Endothelial cell of umbilical vein (primary cell): ENCODE measurements at regions not wholly inside any gene's neighbourhood (a gene's known extent, or its start where the extent isn't known, plus 50 kb on each side); places are given as distances from the start of the nearest gene placed in this dataset.

ENCODE experiments used
- BruUV-seq: library from RNA; stranded (reverse); fragments of 400-500 nt; replicated peaks from 2 replicates; lab custom pipeline; 2021; lab: Mats Ljungman, UMichigan
- CTCF ChIA-PET: fragments of 300-600, 350-600 bp; sonication (Branson Sonifier 250); formaldehyde crosslinking; loops from one replicate; lab custom pipeline; 2021; ENCODE audit warnings: antibody characterized with exemption, inconsistent platforms; lab: Charles Lee
- POLR2A ChIA-PET: fragments of 300-600, 350-600 bp; sonication (Branson Sonifier 250); formaldehyde crosslinking; loops from one replicate; lab custom pipeline; 2021; ENCODE audit warnings: antibody characterized with exemption, inconsistent platforms; lab: Charles Lee
- DNase-seq: peaks from one replicate; pipeline ENCODE4 v3.0.0-alpha.2; 2011; ENCODE audit warnings: low read depth, low spot score
- FAIRE-seq: peaks from 2 replicates; lab custom pipeline; 2011; peaks lifted over from hg19 to GRCh38; lab: Jason Lieb, UNC
- H2AFZ ChIP-seq: 2 replicates; pipeline ENCODE4 v1.6.0; 2012; ENCODE audit warnings: low read depth, low read length, control low read depth, inconsistent platforms
- H3K27ac ChIP-seq: 2 replicates; pipeline ENCODE4 v1.5.1; 2011; ENCODE audit warnings: low read depth, mild to moderate bottlenecking, control low read depth, low read length, moderate library complexity; ENCODE audit not compliant: insufficient read depth
- H3K27me3 ChIP-seq, 2 experiments: 2 replicates each; pipeline versions ENCODE4 v1.6.0 to v1.6.1; 2011; ENCODE audit warnings: low read length in 2 of 2, mixed read lengths in 1 of 2; ENCODE audit not compliant: control insufficient read depth in 2 of 2, insufficient read depth in 2 of 2
- H3K36me3 ChIP-seq, 2 experiments: 2 replicates in 1 of 2; 3 replicates in 1 of 2; pipeline ENCODE4 v1.5.1; 2011; ENCODE audit warnings: low read length in 2 of 2, mild to moderate bottlenecking in 1 of 2, moderate library complexity in 1 of 2; ENCODE audit not compliant: control insufficient read depth in 2 of 2, insufficient read depth in 2 of 2; ENCODE audit errors: extremely low read depth in 1 of 2
- H3K4me1 ChIP-seq: 3 replicates; pipeline ENCODE4 v1.5.1; 2011; ENCODE audit warnings: mild to moderate bottlenecking, low read length; ENCODE audit not compliant: control insufficient read depth, insufficient read depth; ENCODE audit errors: extremely low read depth
- H3K4me2 ChIP-seq: 2 replicates; pipeline ENCODE4 v1.6.1; 2011; ENCODE audit warnings: low read length, control low read depth, mixed read lengths; ENCODE audit not compliant: insufficient read depth
- H3K4me3 ChIP-seq, 3 experiments: fragments of 200-600 bp in 1 of 3; sonication (generic), shearing (Covaris generic) in 1 of 3; replicated peaks in 1 of 3; 2 replicates each; pipeline ENCODE4 v1.5.1; 2011 to 2016; ENCODE audit warnings: control low read depth in 3 of 3, low read length in 3 of 3, mild to moderate bottlenecking in 2 of 3, inconsistent platforms in 1 of 3, low read depth in 1 of 3, moderate library complexity in 1 of 3; ENCODE audit not compliant: insufficient read depth in 1 of 3
- H3K79me2 ChIP-seq: 2 replicates; pipeline ENCODE4 v1.6.0; 2012; ENCODE audit warnings: low read length, inconsistent platforms; ENCODE audit not compliant: control insufficient read depth, insufficient read depth
- H3K9ac ChIP-seq: replicated peaks from 2 replicates; pipeline ENCODE3; 2011; ENCODE audit warnings: low read length, control low read depth; ENCODE audit not compliant: insufficient read depth; ENCODE audit errors: extremely low read depth
- H3K9me1 ChIP-seq: replicated peaks from 3 replicates; pipeline ENCODE4 v1.6.0; 2011; ENCODE audit warnings: mild to moderate bottlenecking, low read length; ENCODE audit not compliant: control insufficient read depth, insufficient read depth; ENCODE audit errors: extremely low read depth
- H3K9me3 ChIP-seq: replicated peaks from 2 replicates; pipeline ENCODE4 v1.5.1; 2012; ENCODE audit warnings: low read length, inconsistent platforms; ENCODE audit not compliant: control insufficient read depth, insufficient read depth
- H4K20me1 ChIP-seq: replicated peaks from 2 replicates; pipeline ENCODE3; 2011; ENCODE audit warnings: mild to moderate bottlenecking, low read length; ENCODE audit not compliant: control insufficient read depth, insufficient read depth; ENCODE audit errors: extremely low read depth
- CTCF ChIP-seq, 2 donors: IDR thresholded peaks; 1 replicate in 1 of 2; 2 replicates in 1 of 2; pipeline ENCODE4 v1.5.1; 2011; ENCODE audit warnings: low read length in 2 of 2, mild to moderate bottlenecking in 2 of 2, moderate library complexity in 2 of 2, control low read depth in 1 of 2, inconsistent platforms in 1 of 2, low read depth in 1 of 2; ENCODE audit not compliant: insufficient read depth in 1 of 2; ENCODE audit errors: extremely low read depth in 1 of 2
- EZH2 ChIP-seq: IDR thresholded peaks from 2 replicates; pipeline ENCODE4 v1.6.1; 2012; ENCODE audit warnings: borderline replicate concordance, low read depth, mild to moderate bottlenecking, moderate library complexity, low read length, inconsistent platforms; ENCODE audit not compliant: severe bottlenecking
- FOS ChIP-seq: IDR thresholded peaks from 2 replicates; pipeline ENCODE4 v1.6.1; 2011; ENCODE audit warnings: mild to moderate bottlenecking, low read length, moderate library complexity, borderline replicate concordance; ENCODE audit not compliant: insufficient read depth
- GATA2 ChIP-seq: IDR thresholded peaks from 2 replicates; pipeline ENCODE4 v1.7.0; 2011; ENCODE audit warnings: low read depth, mild to moderate bottlenecking, moderate library complexity, mixed read lengths, low read length; ENCODE audit not compliant: insufficient read length, insufficient read depth
- JUN ChIP-seq: IDR thresholded peaks from 2 replicates; pipeline ENCODE4 v1.6.1; 2011; ENCODE audit warnings: borderline replicate concordance, low read depth; ENCODE audit not compliant: insufficient read length, insufficient read depth
- MYC ChIP-seq: IDR thresholded peaks from one replicate; pipeline ENCODE4 v1.6.1; 2011; ENCODE audit warnings: mild to moderate bottlenecking, low read depth, low read length
- POLR2A ChIP-seq: IDR thresholded peaks from 2 replicates; pipeline ENCODE4 v1.6.1; 2012; ENCODE audit warnings: low read depth, mild to moderate bottlenecking, control low read depth, low read length
- POLR2AphosphoS5 ChIP-seq: IDR thresholded peaks from 2 replicates; pipeline ENCODE4 v1.6.1; 2012; ENCODE audit warnings: low read depth, mild to moderate bottlenecking, control low read depth, low read length, moderate library complexity; ENCODE audit not compliant: insufficient read depth
- dilution Hi-C: fragments of 300-500 bp; cut with MboI; formaldehyde crosslinking; loops from one replicate; pipeline ENCODE4 v1.15.0; 2019; ENCODE audit warnings: low sequenced_read_pairs; ENCODE audit not compliant: extremely low pct_ligation_motif_present
- intact Hi-C: fragments of 100-400 bp; cut with micrococcal nuclease; formaldehyde crosslinking; loops from one replicate; pipeline ENCODE4 v1.10.0; 2022
- TF ChIP-seq, protein P1 (sequence below): IDR thresholded peaks from 2 replicates; pipeline ENCODE4 v1.6.1; 2011; ENCODE audit not compliant: insufficient read depth, insufficient read length

DNA sequence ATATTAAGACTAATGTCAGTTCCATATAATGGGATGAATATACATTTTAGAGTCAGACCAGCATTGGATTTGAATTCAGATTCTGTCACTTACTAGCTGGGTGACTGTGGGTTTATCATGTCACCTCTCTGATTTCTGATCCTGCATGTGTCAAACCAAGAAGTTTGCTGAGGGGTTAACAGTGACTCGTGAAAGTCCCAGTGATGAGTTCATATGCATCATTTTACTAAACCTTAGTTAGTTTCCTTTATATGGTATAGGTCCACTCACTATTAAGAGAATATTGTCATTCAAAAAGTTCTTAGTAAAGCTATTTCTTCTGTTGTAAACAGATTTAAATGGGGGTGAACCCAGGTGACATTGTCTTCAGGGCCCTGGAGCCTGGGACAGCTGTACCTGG lies 102.3 kb downstream of the ZNF621 start:
- H3K4me1 ChIP-seq = no peaks in the 10 kb centered on the region
- intact Hi-C loops (no loop called here), dilution Hi-C loops (no loop called here)
- no peaks in the 10 kb centered on the region for H4K20me1 ChIP-seq
- H3K36me3 ChIP-seq = no peaks in the 10 kb centered on the region
- ChIA-PET CTCF (no interaction called here), POLR2A (no interaction called here)
- H2AFZ ChIP-seq = no peak overlapping the region
- no peaks in the 10 kb centered on the region for H3K79me2 ChIP-seq
- H3K4me2 ChIP-seq = no peak overlapping the region
- TF ChIP-seq MYC (no peak), POLR2AphosphoS5 (no peak), CTCF (IDR thresholded peaks at IDR 0.05; ENCODE audit: extremely low read depth in 1 of 2, insufficient read depth in 1 of 2, low read depth in 1 of 2, low read length in 2 of 2) (no peak), GATA2 (no peak), FOS (no peak), POLR2A (no peak), EZH2 (no peak), JUN (no peak)
- TF ChIP-seq, protein P1, sequence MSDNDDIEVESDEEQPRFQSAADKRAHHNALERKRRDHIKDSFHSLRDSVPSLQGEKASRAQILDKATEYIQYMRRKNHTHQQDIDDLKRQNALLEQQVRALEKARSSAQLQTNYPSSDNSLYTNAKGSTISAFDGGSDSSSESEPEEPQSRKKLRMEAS = no peak
- no peaks in the 10 kb centered on the region for H3K9me1 ChIP-seq
- H3K9me3 ChIP-seq = no peaks in the 10 kb centered on the region
- no peaks in the 10 kb centered on the region for H3K27me3 ChIP-seq
- H3K9ac ChIP-seq = no peak overlapping the region
- no TSS peak for BruUV-seq
- DNase-seq (no peak), FAIRE-seq (no peak)
- H3K4me3 ChIP-seq = no peak overlapping the region
- H3K27ac ChIP-seq = no peak overlapping the region
